HG02798 (cell line): ENCODE measurements at regions not wholly inside any gene's neighbourhood (a gene's known extent, or its start where the extent isn't known, plus 50 kb on each side); places are given as distances from the start of the nearest gene placed in this dataset.

Experiments
- ATAC-seq: cut with Tn5 transposase; IDR thresholded peaks from one replicate; pipeline ENCODE4 v1.9.1; 2021; ENCODE audit warnings: mild to moderate bottlenecking; ENCODE audit not compliant: unreplicated experiment, poor library complexity

DNA sequence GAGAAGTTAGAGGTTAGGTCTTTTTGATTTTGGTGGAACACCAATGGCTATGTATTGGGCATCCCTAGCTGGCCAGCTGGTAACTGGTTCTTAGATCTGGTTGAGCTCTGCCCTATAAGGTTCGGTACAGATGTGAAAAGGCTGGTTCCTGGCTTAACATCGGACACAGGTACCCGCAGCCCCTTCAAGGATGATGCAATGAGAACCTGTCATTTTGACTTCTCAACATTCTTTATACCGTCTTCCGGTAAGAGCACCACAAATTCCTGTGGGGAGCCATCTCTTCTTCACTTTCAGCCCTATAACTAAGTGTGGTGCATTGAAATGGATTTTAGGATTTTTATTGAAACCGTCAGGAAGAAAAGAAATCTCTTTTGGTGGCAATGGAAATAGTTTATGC, 222.8 kb downstream of the ADAMTS9 start:
- ATAC-seq, result no peak

DNA sequence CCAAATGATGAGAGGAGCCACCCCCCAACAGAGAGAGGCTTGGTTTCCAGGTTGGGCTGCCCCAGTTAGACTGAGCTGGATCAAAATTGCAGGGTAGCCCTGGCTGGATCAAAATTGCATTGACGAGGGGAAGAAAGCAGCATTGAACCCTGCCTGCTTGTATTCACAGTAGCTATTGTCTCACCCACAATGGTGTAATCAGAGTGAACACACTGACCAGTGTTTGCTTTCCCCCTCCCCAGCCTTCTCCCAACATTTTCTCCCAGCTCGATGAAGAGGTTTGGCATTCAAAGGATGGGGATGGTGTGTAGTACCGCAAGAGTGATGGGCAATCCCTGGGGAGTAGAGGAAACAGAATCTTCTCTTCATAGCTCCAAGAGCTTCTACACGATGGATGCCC, 223.8 kb downstream of the ADAMTS9 start:
- no peak for ATAC-seq

GRCh38 chr3:64462203-64462602, 225.6 kb downstream of the ADAMTS9 start:
- ATAC-seq, result no peak

GRCh38 chr3:64460877-64461276, 226.9 kb downstream of the ADAMTS9 start:
- ATAC-seq, result no peak

DNA sequence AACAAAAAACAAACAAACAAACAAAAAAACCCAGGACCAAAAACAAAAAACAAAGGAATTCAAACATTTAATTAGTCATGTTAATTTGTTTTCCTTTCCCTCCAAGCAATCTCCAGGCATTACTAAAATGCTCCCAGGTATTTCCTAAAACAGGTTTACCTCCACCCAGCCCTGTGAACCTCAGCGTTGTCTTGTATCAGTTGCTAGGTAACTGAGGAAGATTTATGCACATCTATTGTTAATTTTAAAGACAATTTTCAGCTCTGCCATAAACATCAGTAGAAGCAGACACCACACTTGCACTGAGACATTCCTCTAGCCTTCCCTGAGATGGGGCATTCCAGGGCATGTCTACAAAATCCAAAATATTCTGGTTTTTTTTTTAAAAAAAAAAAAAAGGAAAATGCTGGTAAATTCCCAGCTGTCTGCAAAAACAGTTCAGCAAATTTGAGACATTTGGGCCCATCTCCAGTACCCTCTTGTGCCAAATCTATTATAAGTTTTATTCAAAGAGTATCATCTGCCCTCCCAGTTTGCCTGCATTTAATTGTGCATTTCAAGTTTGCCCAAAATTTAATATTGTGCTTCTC, 227.6 kb downstream of the ADAMTS9 start:
- ATAC-seq, result no peak

DNA sequence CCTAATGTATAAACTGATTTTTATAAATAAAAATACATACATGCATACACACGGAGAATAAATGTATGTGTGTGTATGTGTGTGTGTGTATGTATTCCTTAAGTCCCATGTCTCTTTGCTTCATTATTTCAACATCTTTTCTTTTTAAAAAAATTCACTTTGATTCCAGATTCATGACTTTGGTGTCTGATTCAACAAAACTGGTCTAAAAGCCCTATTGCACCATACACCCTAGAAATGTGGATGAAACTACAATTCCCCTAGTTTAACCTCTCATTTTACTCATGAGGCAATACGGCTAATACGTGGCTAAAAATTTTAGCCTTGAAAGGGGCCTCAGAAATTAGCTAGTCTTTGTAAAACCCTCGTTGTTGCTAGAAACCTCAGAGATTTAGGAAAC, 228.1 kb downstream of the ADAMTS9 start:
- ATAC-seq, result no peak

DNA sequence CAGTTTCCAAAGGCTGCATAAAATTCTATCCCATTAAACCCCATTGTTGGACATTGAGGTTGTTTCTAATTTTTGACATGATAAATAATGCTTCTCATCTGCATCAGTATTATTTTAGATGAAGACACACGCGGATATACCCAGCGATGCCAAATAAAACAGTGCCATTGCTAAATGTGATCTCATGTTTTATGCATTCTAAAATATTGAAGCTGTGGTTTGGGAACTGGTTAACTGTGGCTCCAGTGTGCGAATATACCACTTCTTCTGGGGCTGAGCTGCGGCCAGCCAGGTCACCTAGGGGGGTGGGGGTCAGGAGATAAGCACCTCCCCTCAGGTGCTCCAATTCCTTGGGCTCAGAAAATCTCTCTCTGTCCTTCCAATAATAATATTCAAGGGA, 230.0 kb downstream of the ADAMTS9 start:
- no peak for ATAC-seq

DNA sequence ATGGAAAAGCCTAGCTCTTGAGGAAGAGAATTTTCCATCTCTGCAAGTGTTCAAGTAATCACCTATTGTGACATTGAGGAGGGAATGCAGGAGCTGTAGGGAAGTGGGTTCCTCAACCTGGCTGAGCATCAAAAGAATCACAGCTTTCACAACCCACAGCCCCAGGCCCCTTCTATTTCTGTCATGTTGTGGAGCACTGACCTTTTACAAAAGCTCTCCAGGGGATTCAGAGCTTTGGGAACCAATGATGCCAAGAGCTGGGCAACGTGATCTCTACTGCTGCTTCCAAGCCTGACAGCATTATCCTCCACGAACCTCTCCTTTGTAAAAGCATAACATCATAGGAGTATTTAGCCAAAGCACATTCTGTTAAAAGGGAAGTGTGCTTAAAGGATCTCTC, 231.1 kb downstream of the ADAMTS9 start:
- ATAC-seq, result no peak

- ATAC-seq, result no peak
Observed at GRCh38 chr3:64455351-64455750, 230.1 kb upstream of the PRICKLE2 start.

GRCh38 chr3:64454768-64455167, 229.5 kb upstream of the PRICKLE2 start:
- no peak for ATAC-seq

- no peak for ATAC-seq
Observed at GRCh38 chr3:64454179-64454578, 228.9 kb upstream of the PRICKLE2 start.

- no peak for ATAC-seq
Observed at GRCh38 chr3:64451283-64452012, 226.2 kb upstream of the PRICKLE2 start.

DNA sequence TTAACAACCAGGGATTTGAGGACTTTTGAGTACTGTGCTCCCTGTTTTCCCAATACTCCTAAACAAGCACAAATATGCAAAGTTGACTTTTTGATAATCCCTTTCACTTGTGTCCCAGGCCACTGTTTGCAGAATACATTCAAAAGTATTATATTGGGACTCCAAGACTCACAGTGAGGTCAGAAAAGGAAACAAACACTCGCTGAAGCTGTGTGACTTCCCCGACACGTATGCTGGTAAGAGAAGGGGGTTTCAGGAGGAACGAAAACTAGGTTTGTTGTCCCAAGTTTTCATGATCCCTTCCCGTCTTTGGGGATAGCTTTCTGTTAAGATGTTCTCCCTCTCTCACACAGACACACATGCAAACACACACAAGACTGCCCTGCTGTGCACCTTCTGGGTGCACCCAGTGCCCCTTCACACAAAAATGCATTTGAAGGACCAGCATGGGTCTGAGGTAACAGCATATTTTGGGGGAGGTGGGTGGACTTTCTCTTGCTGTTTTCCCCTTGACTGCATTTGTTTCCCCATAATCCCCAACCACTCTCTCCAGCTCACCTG, 225.2 kb upstream of the PRICKLE2 start:
- ATAC-seq, result no peak

GRCh38 chr3:64449026-64449425, 223.8 kb upstream of the PRICKLE2 start:
- no peak for ATAC-seq

DNA sequence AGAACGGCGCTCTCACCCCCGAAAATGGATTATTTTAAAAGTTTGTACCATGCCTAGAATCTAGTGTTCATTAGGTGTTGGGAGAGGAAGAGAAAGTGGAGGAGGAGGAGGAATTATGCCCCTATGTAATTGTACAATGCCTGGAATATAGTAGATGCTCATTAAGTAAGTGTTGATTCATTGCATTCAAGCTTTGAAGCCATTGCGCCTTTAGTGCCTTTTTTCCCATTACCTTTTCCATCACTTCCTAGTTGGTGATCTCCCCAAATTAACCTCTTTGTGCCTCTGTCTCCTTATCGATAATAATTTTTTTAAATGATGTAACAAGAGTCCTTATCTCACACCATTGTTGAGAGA, 220.7 kb upstream of the PRICKLE2 start:
- ATAC-seq, result no peak

DNA sequence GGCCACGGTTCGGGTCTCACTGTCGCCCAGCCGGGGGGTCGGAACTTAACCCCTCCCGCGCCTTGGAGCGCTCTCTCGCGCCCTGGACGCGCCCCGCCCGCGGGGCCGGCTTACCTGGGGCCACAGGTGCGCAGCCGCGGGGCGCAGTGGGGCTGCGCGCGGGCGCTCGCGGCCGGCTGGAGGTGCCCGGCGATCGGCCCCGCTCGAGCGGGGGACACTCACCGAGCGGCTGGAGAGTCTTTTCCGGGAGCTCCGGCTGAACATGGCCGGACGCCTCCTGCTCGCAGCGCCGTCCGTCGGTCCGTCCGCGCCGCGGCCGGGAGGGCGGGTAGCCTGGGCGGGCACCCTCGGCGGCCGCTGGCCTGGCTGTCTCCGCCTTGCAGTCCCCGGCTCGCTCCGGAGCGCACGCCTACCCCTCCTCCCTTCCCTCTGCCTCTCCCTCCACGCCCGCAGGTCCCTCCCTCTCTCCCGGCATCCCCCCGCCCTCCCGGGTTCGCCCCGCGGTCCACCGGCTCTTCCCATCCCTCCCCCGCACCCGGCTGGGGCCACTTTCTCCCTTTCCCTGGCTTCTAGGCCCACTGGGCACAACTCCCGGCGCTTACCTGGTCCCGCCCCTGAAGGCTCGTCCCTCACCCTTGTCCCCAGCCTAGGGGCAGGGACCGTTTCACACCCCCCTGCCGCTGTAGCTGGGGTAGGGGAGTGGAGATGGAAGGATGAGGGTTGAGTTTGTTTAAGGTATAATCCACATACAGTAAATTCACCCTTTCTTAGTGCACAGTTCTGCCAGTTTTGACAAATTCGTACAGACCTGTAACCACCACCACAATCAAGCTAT, 220.1 kb upstream of the PRICKLE2 start:
- ATAC-seq, result no peak

GRCh38 chr3:64444490-64445108, 219.3 kb upstream of the PRICKLE2 start:
- ATAC-seq, result no peak

GRCh38 chr3:64443546-64444381, 218.5 kb upstream of the PRICKLE2 start:
- ATAC-seq, result no peak

DNA sequence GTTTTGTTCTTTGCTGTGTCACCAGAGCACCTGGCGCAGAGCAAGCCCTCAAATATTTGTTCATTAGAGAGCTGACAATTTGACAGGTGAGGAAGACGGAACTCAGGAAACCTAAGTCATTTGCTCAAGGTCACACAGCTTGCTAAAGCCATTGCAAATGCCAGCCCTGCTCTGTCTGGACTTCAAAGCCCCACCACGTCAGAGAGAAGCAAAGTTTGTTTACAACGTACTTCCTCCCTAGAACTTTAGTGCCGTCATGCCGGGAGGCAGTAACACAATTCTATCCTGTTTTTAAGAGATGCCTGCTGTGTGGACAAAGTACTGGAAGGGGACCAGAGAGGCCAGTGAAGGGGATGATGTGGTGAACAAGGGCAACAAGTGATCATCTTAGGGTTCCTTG, 216.6 kb upstream of the PRICKLE2 start:
- ATAC-seq, result no peak

GRCh38 chr3:64440498-64440897, 215.2 kb upstream of the PRICKLE2 start:
- ATAC-seq, result no peak
